GM23338 (cell line): ENCODE measurements at regions not wholly inside any gene's neighbourhood (a gene's known extent, or its start where the extent isn't known, plus 50 kb on each side); places are given as distances from the start of the nearest gene placed in this dataset.

Experiments
- ATAC-seq: fragments of 200-7000 bp; cut with Tn5 transposase; 3 replicates; pipeline ENCODE4 v1.9.1; 2020
- DNase-seq: peaks from one replicate; pipeline ENCODE4 v3.0.0-alpha.2; 2015; ENCODE audit warnings: low spot score
- H2AFZ ChIP-seq: fragments of 200-600 bp; sonication (generic); 2 replicates; pipeline ENCODE4 v1.8.0; 2016; ENCODE audit warnings: antibody characterized with exemption, mild to moderate bottlenecking, moderate library complexity
- H3F3A ChIP-seq: fragments of 200-600 bp; sonication (generic); replicated peaks from 2 replicates; pipeline ENCODE4 v1.8.0; 2017; ENCODE audit warnings: antibody characterized with exemption, mixed run types, low read depth
- H3K27ac ChIP-seq: fragments of 200-600 bp; sonication (generic); 2 replicates; pipeline ENCODE4 v1.6.1; 2016; ENCODE audit warnings: low read depth
- H3K27me3 ChIP-seq: fragments of 200-600 bp; sonication (generic); 2 replicates; pipeline ENCODE4 v1.8.0; 2016; ENCODE audit warnings: mild to moderate bottlenecking, mixed run types, moderate library complexity; ENCODE audit not compliant: insufficient read depth
- H3K36me3 ChIP-seq: fragments of 200-600 bp; sonication (generic); 2 replicates; pipeline ENCODE4 v1.8.0; 2016; ENCODE audit warnings: mild to moderate bottlenecking; ENCODE audit not compliant: insufficient read depth
- H3K4me1 ChIP-seq: fragments of 200-600 bp; sonication (generic); 2 replicates; pipeline ENCODE4 v1.8.0; 2016; ENCODE audit warnings: mild to moderate bottlenecking, moderate library complexity; ENCODE audit not compliant: insufficient read depth
- H3K4me2 ChIP-seq: fragments of 200-600 bp; sonication (generic); 2 replicates; pipeline ENCODE4 v1.7.1; 2017; ENCODE audit warnings: mixed run types
- H3K4me3 ChIP-seq: fragments of 200-600 bp; sonication (generic); 2 replicates; pipeline ENCODE4 v1.6.1; 2016; ENCODE audit warnings: mixed run types
- H3K79me2 ChIP-seq: fragments of 200-600 bp; sonication (generic); replicated peaks from 2 replicates; pipeline ENCODE4 v1.8.0; 2017; ENCODE audit warnings: mild to moderate bottlenecking; ENCODE audit not compliant: insufficient read depth
- H3K9me2 ChIP-seq: fragments of 200-600 bp; sonication (generic); 2 replicates; pipeline ENCODE4 v1.8.0; 2017; ENCODE audit not compliant: insufficient read depth
- H4K20me1 ChIP-seq: fragments of 200-600 bp; sonication (generic); replicated peaks from 2 replicates; pipeline ENCODE4 v1.8.0; 2017; ENCODE audit warnings: mild to moderate bottlenecking; ENCODE audit not compliant: insufficient read depth
- H3K27ac Mint-ChIP-seq: 2 replicates; pipeline ENCODE4 v1.8.0; 2020; ENCODE audit warnings: inconsistent platforms, mild to moderate bottlenecking, moderate library complexity, mixed read lengths
- H3K27me3 Mint-ChIP-seq: 3 replicates; pipeline ENCODE4 v1.8.0; 2022; ENCODE audit warnings: low read depth, mild to moderate bottlenecking, moderate library complexity, mixed read lengths, inconsistent platforms; ENCODE audit not compliant: insufficient read depth, poor library complexity
- H3K36me3 Mint-ChIP-seq: 3 replicates; pipeline ENCODE4 v1.8.0; 2021; ENCODE audit warnings: low read depth, mild to moderate bottlenecking, inconsistent platforms, moderate library complexity, mixed read lengths
- H3K4me1 Mint-ChIP-seq: 3 replicates; pipeline ENCODE4 v1.8.0; 2020; ENCODE audit warnings: mild to moderate bottlenecking, inconsistent platforms, mixed read lengths
- H3K4me3 Mint-ChIP-seq: 3 replicates; pipeline ENCODE4 v1.8.0; 2021; ENCODE audit warnings: moderate library complexity, mild to moderate bottlenecking, inconsistent platforms, mixed read lengths
- H3K9me3 Mint-ChIP-seq: 3 replicates; pipeline ENCODE4 v1.8.0; 2020; ENCODE audit warnings: moderate library complexity, mild to moderate bottlenecking, inconsistent platforms, mixed read lengths
- CREB1 ChIP-seq: fragments of 250-450 bp; sonication (Bioruptor Pico); IDR thresholded peaks from 2 replicates; pipeline ENCODE4 v1.5.0; 2020; ENCODE audit warnings: low read depth, mild to moderate bottlenecking, moderate library complexity
- EZH2 ChIP-seq: fragments of 200-600 bp; sonication (generic); IDR thresholded peaks from one replicate; pipeline ENCODE4 v1.8.0; 2017; ENCODE audit warnings: antibody characterized with exemption, mild to moderate bottlenecking, low read depth; ENCODE audit not compliant: unreplicated experiment
- EZH2phosphoT487 ChIP-seq: fragments of 200-600 bp; sonication (generic); IDR thresholded peaks from one replicate; pipeline ENCODE4 v1.8.1; 2018; ENCODE audit warnings: antibody characterized with exemption; ENCODE audit not compliant: unreplicated experiment
- JUNB ChIP-seq: IDR thresholded peaks from one replicate; pipeline ENCODE4 v1.6.1; 2016; ENCODE audit warnings: antibody characterized with exemption; ENCODE audit not compliant: unreplicated experiment
- NANOG ChIP-seq: IDR thresholded peaks from 2 replicates; pipeline ENCODE4 v1.6.1; 2016; ENCODE audit warnings: antibody characterized with exemption, borderline replicate concordance
- POLR2AphosphoS5 ChIP-seq: IDR thresholded peaks from 2 replicates; pipeline ENCODE4 v1.6.1; 2016; ENCODE audit warnings: antibody characterized with exemption, low read depth
- STAT1 ChIP-seq: IDR thresholded peaks from one replicate; pipeline ENCODE4 v1.6.1; 2016; ENCODE audit warnings: antibody characterized with exemption; ENCODE audit not compliant: unreplicated experiment
- ZNF114 ChIP-seq: fragments of 250-450 bp; sonication (Bioruptor Pico); IDR thresholded peaks from 2 replicates; pipeline ENCODE4 v1.5.0; 2020; ENCODE audit warnings: mild to moderate bottlenecking, moderate library complexity
- ZNF331 ChIP-seq: fragments of 250-450 bp; sonication (Bioruptor Pico); IDR thresholded peaks from 2 replicates; pipeline ENCODE4 v1.5.0; 2020; ENCODE audit warnings: low read depth, mild to moderate bottlenecking, moderate library complexity
- TF ChIP-seq, protein P1 (sequence below): fragments of 250-450 bp; sonication (Bioruptor Pico); IDR thresholded peaks from 2 replicates; pipeline ENCODE4 v1.5.0; 2020; ENCODE audit warnings: mild to moderate bottlenecking, moderate library complexity
- TF ChIP-seq, protein P2 (sequence below): IDR thresholded peaks from 2 replicates; pipeline ENCODE4 v1.6.1; 2016; ENCODE audit warnings: antibody characterized with exemption
- TF ChIP-seq, protein P3 (sequence below): IDR thresholded peaks from one replicate; pipeline ENCODE4 v1.6.1; 2018; ENCODE audit warnings: antibody characterized with exemption; ENCODE audit not compliant: unreplicated experiment
- TF ChIP-seq, protein P4 (sequence below), 2 experiments: fragments of 200-600 bp in 1 of 2; sonication (generic) in 1 of 2; conservative IDR thresholded peaks; 2 replicates each; pipeline versions ENCODE4 v1.5.1 to v1.6.1; 2016 to 2017; ENCODE audit warnings: antibody characterized with exemption in 2 of 2, low read depth in 2 of 2, mild to moderate bottlenecking in 2 of 2, moderate library complexity in 1 of 2

DNA sequence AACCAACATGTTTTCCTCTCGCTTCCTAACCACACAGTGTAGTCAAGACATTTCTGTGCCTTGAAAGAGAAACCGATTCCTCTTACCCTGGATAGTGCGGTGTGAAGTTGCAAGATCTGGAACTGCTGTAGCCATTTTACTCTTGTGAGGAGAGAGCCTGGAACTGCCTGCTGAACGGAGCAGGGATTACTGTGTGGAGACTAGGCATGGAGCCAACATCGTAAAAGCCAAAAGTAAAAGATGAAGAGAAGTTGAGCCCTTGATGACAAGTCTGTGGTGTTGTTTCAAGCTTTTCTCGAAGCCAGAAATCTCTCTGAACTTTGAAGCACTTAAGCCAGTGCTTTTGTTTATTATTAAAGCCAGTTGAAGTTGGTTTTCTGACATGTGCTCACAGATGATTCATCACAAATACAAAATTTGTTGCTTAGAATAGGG is 110.1 kb upstream of the GRIN3A start:
- H2AFZ ChIP-seq = no peak overlapping the region
- H3K9me2 ChIP-seq = no peaks in the 10 kb centered on the region
- Mint-ChIP-seq H3K36me3 (no peaks in the 10 kb centered on the region), H3K4me1 (no peaks in the 10 kb centered on the region; the same call in 2 of the 3 replicates), H3K27me3 (no peaks in the 10 kb centered on the region), H3K9me3 (peaks cover 65% of the 10 kb centered on the region), H3K27ac (no peak overlapping the region), H3K4me3 (no peak overlapping the region)
- TF ChIP-seq CREB1 (CRISPR knock-in tag) (no peak), EZH2 (no peak), NANOG (no peak), ZNF114 (CRISPR knock-in tag) (no peak), ZNF331 (no peak), STAT1 (no peak), EZH2phosphoT487 (no peak), JUNB (no peak), POLR2AphosphoS5 (no peak)
- TF ChIP-seq, protein P1, sequence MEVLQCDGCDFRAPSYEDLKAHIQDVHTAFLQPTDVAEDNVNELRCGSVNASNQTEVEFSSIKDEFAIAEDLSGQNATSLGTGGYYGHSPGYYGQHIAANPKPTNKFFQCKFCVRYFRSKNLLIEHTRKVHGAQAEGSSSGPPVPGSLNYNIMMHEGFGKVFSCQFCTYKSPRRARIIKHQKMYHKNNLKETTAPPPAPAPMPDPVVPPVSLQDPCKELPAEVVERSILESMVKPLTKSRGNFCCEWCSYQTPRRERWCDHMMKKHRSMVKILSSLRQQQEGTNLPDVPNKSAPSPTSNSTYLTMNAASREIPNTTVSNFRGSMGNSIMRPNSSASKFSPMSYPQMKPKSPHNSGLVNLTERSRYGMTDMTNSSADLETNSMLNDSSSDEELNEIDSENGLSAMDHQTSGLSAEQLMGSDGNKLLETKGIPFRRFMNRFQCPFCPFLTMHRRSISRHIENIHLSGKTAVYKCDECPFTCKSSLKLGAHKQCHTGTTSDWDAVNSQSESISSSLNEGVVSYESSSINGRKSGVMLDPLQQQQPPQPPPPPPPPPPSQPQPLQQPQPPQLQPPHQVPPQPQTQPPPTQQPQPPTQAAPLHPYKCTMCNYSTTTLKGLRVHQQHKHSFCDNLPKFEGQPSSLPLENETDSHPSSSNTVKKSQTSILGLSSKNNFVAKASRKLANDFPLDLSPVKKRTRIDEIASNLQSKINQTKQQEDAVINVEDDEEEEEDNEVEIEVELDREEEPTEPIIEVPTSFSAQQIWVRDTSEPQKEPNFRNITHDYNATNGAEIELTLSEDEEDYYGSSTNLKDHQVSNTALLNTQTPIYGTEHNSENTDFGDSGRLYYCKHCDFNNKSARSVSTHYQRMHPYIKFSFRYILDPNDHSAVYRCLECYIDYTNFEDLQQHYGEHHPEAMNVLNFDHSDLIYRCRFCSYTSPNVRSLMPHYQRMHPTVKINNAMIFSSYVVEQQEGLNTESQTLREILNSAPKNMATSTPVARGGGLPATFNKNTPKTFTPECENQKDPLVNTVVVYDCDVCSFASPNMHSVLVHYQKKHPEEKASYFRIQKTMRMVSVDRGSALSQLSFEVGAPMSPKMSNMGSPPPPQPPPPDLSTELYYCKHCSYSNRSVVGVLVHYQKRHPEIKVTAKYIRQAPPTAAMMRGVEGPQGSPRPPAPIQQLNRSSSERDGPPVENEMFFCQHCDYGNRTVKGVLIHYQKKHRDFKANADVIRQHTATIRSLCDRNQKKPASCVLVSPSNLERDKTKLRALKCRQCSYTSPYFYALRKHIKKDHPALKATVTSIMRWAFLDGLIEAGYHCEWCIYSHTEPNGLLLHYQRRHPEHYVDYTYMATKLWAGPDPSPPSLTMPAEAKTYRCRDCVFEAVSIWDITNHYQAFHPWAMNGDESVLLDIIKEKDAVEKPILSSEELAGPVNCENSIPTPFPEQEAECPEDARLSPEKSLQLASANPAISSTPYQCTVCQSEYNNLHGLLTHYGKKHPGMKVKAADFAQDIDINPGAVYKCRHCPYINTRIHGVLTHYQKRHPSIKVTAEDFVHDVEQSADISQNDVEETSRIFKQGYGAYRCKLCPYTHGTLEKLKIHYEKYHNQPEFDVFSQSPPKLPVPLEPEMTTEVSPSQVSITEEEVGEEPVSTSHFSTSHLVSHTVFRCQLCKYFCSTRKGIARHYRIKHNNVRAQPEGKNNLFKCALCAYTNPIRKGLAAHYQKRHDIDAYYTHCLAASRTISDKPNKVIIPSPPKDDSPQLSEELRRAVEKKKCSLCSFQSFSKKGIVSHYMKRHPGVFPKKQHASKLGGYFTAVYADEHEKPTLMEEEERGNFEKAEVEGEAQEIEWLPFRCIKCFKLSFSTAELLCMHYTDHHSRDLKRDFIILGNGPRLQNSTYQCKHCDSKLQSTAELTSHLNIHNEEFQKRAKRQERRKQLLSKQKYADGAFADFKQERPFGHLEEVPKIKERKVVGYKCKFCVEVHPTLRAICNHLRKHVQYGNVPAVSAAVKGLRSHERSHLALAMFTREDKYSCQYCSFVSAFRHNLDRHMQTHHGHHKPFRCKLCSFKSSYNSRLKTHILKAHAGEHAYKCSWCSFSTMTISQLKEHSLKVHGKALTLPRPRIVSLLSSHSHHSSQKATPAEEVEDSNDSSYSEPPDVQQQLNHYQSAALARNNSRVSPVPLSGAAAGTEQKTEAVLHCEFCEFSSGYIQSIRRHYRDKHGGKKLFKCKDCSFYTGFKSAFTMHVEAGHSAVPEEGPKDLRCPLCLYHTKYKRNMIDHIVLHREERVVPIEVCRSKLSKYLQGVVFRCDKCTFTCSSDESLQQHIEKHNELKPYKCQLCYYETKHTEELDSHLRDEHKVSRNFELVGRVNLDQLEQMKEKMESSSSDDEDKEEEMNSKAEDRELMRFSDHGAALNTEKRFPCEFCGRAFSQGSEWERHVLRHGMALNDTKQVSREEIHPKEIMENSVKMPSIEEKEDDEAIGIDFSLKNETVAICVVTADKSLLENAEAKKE (CRISPR knock-in tag) = no peak
- TF ChIP-seq, protein P2, sequence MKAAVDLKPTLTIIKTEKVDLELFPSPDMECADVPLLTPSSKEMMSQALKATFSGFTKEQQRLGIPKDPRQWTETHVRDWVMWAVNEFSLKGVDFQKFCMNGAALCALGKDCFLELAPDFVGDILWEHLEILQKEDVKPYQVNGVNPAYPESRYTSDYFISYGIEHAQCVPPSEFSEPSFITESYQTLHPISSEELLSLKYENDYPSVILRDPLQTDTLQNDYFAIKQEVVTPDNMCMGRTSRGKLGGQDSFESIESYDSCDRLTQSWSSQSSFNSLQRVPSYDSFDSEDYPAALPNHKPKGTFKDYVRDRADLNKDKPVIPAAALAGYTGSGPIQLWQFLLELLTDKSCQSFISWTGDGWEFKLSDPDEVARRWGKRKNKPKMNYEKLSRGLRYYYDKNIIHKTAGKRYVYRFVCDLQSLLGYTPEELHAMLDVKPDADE = no peak
- TF ChIP-seq, protein P3, sequence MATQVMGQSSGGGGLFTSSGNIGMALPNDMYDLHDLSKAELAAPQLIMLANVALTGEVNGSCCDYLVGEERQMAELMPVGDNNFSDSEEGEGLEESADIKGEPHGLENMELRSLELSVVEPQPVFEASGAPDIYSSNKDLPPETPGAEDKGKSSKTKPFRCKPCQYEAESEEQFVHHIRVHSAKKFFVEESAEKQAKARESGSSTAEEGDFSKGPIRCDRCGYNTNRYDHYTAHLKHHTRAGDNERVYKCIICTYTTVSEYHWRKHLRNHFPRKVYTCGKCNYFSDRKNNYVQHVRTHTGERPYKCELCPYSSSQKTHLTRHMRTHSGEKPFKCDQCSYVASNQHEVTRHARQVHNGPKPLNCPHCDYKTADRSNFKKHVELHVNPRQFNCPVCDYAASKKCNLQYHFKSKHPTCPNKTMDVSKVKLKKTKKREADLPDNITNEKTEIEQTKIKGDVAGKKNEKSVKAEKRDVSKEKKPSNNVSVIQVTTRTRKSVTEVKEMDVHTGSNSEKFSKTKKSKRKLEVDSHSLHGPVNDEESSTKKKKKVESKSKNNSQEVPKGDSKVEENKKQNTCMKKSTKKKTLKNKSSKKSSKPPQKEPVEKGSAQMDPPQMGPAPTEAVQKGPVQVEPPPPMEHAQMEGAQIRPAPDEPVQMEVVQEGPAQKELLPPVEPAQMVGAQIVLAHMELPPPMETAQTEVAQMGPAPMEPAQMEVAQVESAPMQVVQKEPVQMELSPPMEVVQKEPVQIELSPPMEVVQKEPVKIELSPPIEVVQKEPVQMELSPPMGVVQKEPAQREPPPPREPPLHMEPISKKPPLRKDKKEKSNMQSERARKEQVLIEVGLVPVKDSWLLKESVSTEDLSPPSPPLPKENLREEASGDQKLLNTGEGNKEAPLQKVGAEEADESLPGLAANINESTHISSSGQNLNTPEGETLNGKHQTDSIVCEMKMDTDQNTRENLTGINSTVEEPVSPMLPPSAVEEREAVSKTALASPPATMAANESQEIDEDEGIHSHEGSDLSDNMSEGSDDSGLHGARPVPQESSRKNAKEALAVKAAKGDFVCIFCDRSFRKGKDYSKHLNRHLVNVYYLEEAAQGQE = no peak
- TF ChIP-seq, protein P4, sequence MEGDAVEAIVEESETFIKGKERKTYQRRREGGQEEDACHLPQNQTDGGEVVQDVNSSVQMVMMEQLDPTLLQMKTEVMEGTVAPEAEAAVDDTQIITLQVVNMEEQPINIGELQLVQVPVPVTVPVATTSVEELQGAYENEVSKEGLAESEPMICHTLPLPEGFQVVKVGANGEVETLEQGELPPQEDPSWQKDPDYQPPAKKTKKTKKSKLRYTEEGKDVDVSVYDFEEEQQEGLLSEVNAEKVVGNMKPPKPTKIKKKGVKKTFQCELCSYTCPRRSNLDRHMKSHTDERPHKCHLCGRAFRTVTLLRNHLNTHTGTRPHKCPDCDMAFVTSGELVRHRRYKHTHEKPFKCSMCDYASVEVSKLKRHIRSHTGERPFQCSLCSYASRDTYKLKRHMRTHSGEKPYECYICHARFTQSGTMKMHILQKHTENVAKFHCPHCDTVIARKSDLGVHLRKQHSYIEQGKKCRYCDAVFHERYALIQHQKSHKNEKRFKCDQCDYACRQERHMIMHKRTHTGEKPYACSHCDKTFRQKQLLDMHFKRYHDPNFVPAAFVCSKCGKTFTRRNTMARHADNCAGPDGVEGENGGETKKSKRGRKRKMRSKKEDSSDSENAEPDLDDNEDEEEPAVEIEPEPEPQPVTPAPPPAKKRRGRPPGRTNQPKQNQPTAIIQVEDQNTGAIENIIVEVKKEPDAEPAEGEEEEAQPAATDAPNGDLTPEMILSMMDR (conservative IDR thresholded peaks at IDR 0.05; ENCODE audit: low read depth in 2 of 2) = no peak
- H3K4me1 ChIP-seq = no peaks in the 10 kb centered on the region
- no peak overlapping the region for H3K27ac ChIP-seq
- DNase-seq (no peak), ATAC-seq (no peak)
- H3K36me3 ChIP-seq = no peaks in the 10 kb centered on the region; the same call in 1 of the 2 replicates
- no peaks in the 10 kb centered on the region for H3F3A ChIP-seq
- H3K27me3 ChIP-seq = no peaks in the 10 kb centered on the region
- H4K20me1 ChIP-seq = no peaks in the 10 kb centered on the region
- H3K79me2 ChIP-seq = no peaks in the 10 kb centered on the region
- H3K4me2 ChIP-seq = no peak overlapping the region
- no peak overlapping the region for H3K4me3 ChIP-seq
